SK-N-SH treated with all-trans-retinoic acid at 6 μM for 48 hours (cell line): ENCODE measurements at regions not wholly inside any gene's neighbourhood (a gene's known extent, or its start where the extent isn't known, plus 50 kb on each side); places are given as distances from the start of the nearest gene placed in this dataset.

Source experiments
- RARB ChIP-seq: fragments of 250-450 bp; sonication (Bioruptor Pico); IDR thresholded peaks from 2 replicates; pipeline ENCODE4 v1.8.0; 2021; ENCODE audit warnings: mild to moderate bottlenecking, moderate library complexity
- TOX ChIP-seq: fragments of 250-450 bp; sonication (Bioruptor Pico); IDR thresholded peaks from 2 replicates; pipeline ENCODE4 v1.8.0; 2021; ENCODE audit warnings: mild to moderate bottlenecking, moderate library complexity, borderline replicate concordance
- ZFP3 ChIP-seq: fragments of 250-450 bp; sonication (Bioruptor Pico); IDR thresholded peaks from 2 replicates; pipeline ENCODE4 v1.5.0; 2020; ENCODE audit warnings: mild to moderate bottlenecking, moderate library complexity

DNA sequence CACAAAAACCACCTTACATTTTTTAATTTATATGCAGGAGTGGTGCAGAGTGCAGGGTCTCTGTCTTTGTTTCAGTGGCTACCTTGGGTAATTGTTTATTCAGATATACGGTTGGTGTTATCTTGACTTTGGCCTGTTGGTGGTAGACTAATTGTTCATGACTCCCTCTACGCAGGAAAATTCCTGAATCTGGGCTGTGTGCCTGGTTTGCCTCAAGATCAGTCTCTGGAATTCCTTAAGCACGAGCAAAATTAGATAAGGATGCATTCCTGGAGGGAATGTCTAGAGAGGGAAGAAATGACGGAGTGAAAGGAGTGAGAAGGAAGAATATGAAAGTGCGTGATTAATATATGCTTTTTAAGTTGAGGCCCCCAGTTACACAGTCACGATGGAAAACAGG is 576.9 kb upstream of the PCDH10 start:
- TF ChIP-seq TOX (no peak), ZFP3 (CRISPR knock-in tag) (no peak), RARB (CRISPR knock-in tag) (no peak)
